ENCODE measurements at regions not wholly inside any gene's neighbourhood (a gene's known extent, or its start where the extent isn't known, plus 50 kb on each side); places are given as distances from the start of the nearest gene placed in this dataset.

DNA sequence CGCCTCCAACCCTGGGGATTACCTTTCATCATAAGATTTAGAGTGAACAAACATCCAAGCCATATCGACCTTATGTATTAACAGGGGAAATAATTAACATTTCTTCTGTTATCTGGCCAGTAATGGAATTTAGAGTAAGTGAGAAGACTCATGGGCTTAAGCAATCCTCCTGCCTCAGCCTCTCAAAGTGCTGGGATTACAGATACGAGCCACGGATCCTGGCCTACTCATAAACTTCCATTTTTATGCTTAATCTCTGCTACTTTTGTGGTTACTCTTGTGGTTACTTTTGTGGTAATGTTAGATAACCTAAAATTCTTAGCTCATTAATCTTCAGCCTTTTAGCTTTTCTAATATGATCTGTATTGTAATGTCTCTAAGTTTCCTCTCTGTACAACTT is 159.3 kb upstream of the SLC8A1 start:
- SMC1A ChIA-PET (ENCODE audit: uncharacterized antibody, unreplicated experiment): no interaction called here
- Histone ChIP-seq H3K4me3 (no peak overlapping the region), H2AFZ (ENCODE audit: control insufficient read depth, low read depth, low read length) (no peak overlapping the region), H3K9ac (ENCODE audit: control insufficient read depth, insufficient read depth, low read length) (no peak overlapping the region), H3K36me3 (ENCODE audit: control insufficient read depth in 2 of 2, insufficient read depth in 2 of 2, low read length in 1 of 2) (no peaks in the 10 kb centered on the region), H3K4me1 (ENCODE audit: control insufficient read depth, insufficient read depth, low read length) (no peaks in the 10 kb centered on the region), H3K27ac (ENCODE audit: control insufficient read depth, insufficient read depth) (no peak overlapping the region), H3K4me2 (ENCODE audit: control insufficient read depth, insufficient read depth) (no peak overlapping the region), H3K27me3 (replicated peaks in 1 of 2; ENCODE audit: control insufficient read depth in 2 of 2, insufficient read depth in 2 of 2, low read length in 1 of 2) (no peaks in the 10 kb centered on the region), H3K79me2 (ENCODE audit: control insufficient read depth, insufficient read depth, low read length) (no peaks in the 10 kb centered on the region), H4K20me1 (ENCODE audit: control insufficient read depth, insufficient read depth) (no peaks in the 10 kb centered on the region), H3K9me3 (replicated peaks; ENCODE audit: control insufficient read depth, insufficient read depth, low read length) (no peaks in the 10 kb centered on the region)
- CTCF ChIA-PET: no interaction called here
- in situ Hi-C loops (cut with MboI): no loop called here
- no TSS peak for BruUV-seq (replicated peaks)
- POLR2A ChIA-PET: no interaction called here
- 23% methylated on average over 4 of the region's 4 CpGs for WGBS (ENCODE audit: insufficient coverage, insufficient replicate concordance, low lambda C conversion rate, missing lambda C conversion rate)
- intact Hi-C loops (cut with micrococcal nuclease; ENCODE audit: unreplicated experiment): no loop called here
- ATAC-seq: no peak
- RAD21 ChIA-PET (ENCODE audit: unreplicated experiment): no interaction called here
- TF ChIP-seq RUNX3 (IDR thresholded peaks at IDR 0.05; ENCODE audit: low read length): no peak
- TF ChIP-seq NR2C2 (IDR thresholded peaks at IDR 0.05; ENCODE audit: borderline replicate concordance, control insufficient read depth, insufficient read length, low read depth): no peak
- no peak for TF ChIP-seq ZNF207 (IDR thresholded peaks at IDR 0.05; ENCODE audit: borderline replicate concordance)
- DNase-seq (ENCODE audit: low read depth, low spot score): no peak
- no peak for FAIRE-seq

DNA sequence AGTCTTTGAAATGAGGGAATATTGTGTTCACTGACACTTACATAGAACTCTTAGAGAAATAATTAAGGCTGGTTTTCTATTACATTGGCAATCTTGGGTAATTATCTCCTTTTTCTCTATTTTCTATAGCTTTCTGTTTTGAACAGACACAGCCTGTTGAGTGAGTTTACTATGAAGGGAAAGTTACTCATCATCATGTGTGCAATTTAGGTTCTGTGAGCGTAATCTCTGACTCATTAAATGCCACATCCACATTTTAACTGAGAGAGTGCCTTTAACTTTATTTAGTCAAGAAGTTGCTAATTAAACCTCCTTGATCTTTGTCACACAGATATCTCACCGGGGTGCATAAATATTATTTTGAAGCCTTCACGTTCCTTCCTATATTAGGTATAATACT is 174.0 kb upstream of the SLC8A1 start:
- H2AFZ ChIP-seq (ENCODE audit: control insufficient read depth, low read depth, low read length): no peak overlapping the region
- H4K20me1 ChIP-seq (ENCODE audit: control insufficient read depth, insufficient read depth): no peaks in the 10 kb centered on the region
- ChIA-PET CTCF (no interaction called here), SMC1A (ENCODE audit: uncharacterized antibody, unreplicated experiment) (no interaction called here), RAD21 (ENCODE audit: unreplicated experiment) (no interaction called here), POLR2A (no interaction called here)
- no peak overlapping the region for H3K4me2 ChIP-seq (ENCODE audit: control insufficient read depth, insufficient read depth)
- no peaks in the 10 kb centered on the region for H3K9me3 ChIP-seq (replicated peaks; ENCODE audit: control insufficient read depth, insufficient read depth, low read length)
- WGBS (ENCODE audit: insufficient coverage, insufficient replicate concordance, low lambda C conversion rate, missing lambda C conversion rate): 8% methylated on average over 3 of the region's 3 CpGs
- no peaks in the 10 kb centered on the region for H3K27me3 ChIP-seq (replicated peaks in 1 of 2; ENCODE audit: control insufficient read depth in 2 of 2, insufficient read depth in 2 of 2, low read length in 1 of 2)
- H3K9ac ChIP-seq (ENCODE audit: control insufficient read depth, insufficient read depth, low read length): no peak overlapping the region
- no peak overlapping the region for H3K4me3 ChIP-seq
- H3K4me1 ChIP-seq (ENCODE audit: control insufficient read depth, insufficient read depth, low read length): no peaks in the 10 kb centered on the region
- in situ Hi-C loops (cut with MboI): no loop called here
- DNase-seq (ENCODE audit: low read depth, low spot score) (no peak), FAIRE-seq (no peak), ATAC-seq (no peak)
- H3K79me2 ChIP-seq (ENCODE audit: control insufficient read depth, insufficient read depth, low read length): no peaks in the 10 kb centered on the region
- no peaks in the 10 kb centered on the region for H3K36me3 ChIP-seq (ENCODE audit: control insufficient read depth in 2 of 2, insufficient read depth in 2 of 2, low read length in 1 of 2)
- BruUV-seq (replicated peaks): no TSS peak
- intact Hi-C loops (cut with micrococcal nuclease; ENCODE audit: unreplicated experiment): no loop called here
- no peak overlapping the region for H3K27ac ChIP-seq (ENCODE audit: control insufficient read depth, insufficient read depth)
- TF ChIP-seq HDAC6 (IDR thresholded peaks at IDR 0.05; ENCODE audit: unreplicated experiment): no peak
- TF ChIP-seq, protein P1, sequence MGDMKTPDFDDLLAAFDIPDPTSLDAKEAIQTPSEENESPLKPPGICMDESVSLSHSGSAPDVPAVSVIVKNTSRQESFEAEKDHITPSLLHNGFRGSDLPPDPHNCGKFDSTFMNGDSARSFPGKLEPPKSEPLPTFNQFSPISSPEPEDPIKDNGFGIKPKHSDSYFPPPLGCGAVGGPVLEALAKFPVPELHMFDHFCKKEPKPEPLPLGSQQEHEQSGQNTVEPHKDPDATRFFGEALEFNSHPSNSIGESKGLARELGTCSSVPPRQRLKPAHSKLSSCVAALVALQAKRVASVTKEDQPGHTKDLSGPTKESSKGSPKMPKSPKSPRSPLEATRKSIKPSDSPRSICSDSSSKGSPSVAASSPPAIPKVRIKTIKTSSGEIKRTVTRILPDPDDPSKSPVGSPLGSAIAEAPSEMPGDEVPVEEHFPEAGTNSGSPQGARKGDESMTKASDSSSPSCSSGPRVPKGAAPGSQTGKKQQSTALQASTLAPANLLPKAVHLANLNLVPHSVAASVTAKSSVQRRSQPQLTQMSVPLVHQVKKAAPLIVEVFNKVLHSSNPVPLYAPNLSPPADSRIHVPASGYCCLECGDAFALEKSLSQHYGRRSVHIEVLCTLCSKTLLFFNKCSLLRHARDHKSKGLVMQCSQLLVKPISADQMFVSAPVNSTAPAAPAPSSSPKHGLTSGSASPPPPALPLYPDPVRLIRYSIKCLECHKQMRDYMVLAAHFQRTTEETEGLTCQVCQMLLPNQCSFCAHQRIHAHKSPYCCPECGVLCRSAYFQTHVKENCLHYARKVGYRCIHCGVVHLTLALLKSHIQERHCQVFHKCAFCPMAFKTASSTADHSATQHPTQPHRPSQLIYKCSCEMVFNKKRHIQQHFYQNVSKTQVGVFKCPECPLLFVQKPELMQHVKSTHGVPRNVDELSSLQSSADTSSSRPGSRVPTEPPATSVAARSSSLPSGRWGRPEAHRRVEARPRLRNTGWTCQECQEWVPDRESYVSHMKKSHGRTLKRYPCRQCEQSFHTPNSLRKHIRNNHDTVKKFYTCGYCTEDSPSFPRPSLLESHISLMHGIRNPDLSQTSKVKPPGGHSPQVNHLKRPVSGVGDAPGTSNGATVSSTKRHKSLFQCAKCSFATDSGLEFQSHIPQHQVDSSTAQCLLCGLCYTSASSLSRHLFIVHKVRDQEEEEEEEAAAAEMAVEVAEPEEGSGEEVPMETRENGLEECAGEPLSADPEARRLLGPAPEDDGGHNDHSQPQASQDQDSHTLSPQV (IDR thresholded peaks at IDR 0.05): no peak
- TF ChIP-seq TARDBP (IDR thresholded peaks at IDR 0.05; ENCODE audit: borderline replicate concordance): no peak
- TF ChIP-seq, protein P2, sequence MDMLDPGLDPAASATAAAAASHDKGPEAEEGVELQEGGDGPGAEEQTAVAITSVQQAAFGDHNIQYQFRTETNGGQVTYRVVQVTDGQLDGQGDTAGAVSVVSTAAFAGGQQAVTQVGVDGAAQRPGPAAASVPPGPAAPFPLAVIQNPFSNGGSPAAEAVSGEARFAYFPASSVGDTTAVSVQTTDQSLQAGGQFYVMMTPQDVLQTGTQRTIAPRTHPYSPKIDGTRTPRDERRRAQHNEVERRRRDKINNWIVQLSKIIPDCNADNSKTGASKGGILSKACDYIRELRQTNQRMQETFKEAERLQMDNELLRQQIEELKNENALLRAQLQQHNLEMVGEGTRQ (IDR thresholded peaks at IDR 0.05; ENCODE audit: borderline replicate concordance, low read depth, low read length): no peak
- no peak for TF ChIP-seq SIN3A (IDR thresholded peaks at IDR 0.05; ENCODE audit: low read depth, low read length)
- TF ChIP-seq IRF4 (IDR thresholded peaks at IDR 0.05; ENCODE audit: low read depth, low read length): no peak
- TF ChIP-seq BMI1 (IDR thresholded peaks at IDR 0.05; ENCODE audit: borderline replicate concordance): no peak
- TF ChIP-seq SUPT20H (IDR thresholded peaks at IDR 0.05; ENCODE audit: borderline replicate concordance, control insufficient read depth, low read depth, low read length): no peak
- TF ChIP-seq TCF12 (IDR thresholded peaks at IDR 0.05; ENCODE audit: low read depth, low read length): no peak
- TF ChIP-seq KLF5 (IDR thresholded peaks at IDR 0.05; ENCODE audit: partially characterized antibody): no peak
- no peak for TF ChIP-seq SMAD5 (IDR thresholded peaks at IDR 0.05; ENCODE audit: low read depth)
- no peak for TF ChIP-seq KDM1A (IDR thresholded peaks at IDR 0.05; ENCODE audit: borderline replicate concordance)
- no peak for TF ChIP-seq FOXK2 (IDR thresholded peaks at IDR 0.05)

All from GM12878 (cell line).